HG03442 (cell line): ENCODE measurements at regions not wholly inside any gene's neighbourhood (a gene's known extent, or its start where the extent isn't known, plus 50 kb on each side); places are given as distances from the start of the nearest gene placed in this dataset.

Source experiments
- ATAC-seq: cut with Tn5 transposase; IDR thresholded peaks from one replicate; pipeline ENCODE4 v1.9.1; 2021; ENCODE audit warnings: mild to moderate bottlenecking, moderate library complexity; ENCODE audit not compliant: unreplicated experiment

GRCh38 chr12:82174936-82175335, 183.3 kb downstream of the CCDC59 start:
- no peak for ATAC-seq

GRCh38 chr12:82174383-82174782, 183.8 kb downstream of the CCDC59 start:
- ATAC-seq: no peak

DNA sequence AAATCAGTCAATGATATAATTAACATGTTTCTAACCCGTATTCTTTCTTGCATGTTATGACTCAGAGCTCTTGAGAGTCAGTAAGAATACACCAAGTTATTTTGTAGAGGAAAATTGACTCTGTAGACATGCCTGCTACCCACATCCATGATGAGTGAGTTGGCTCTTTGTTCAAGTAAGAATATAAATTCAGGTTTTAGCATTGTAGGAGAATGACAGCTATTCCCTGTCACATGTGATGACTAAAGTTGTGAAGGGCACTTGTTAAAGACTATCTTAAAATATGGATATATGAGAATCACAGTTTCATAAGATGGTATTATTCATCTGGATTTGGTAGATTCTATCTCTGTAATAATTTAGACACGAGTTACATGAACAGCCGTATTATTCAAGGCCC, 209.1 kb downstream of the CCDC59 start:
- no peak for ATAC-seq

- no peak for ATAC-seq
Observed at GRCh38 chr12:82146740-82147139, 211.4 kb downstream of the CCDC59 start.

GRCh38 chr12:82144505-82144904, 213.7 kb downstream of the CCDC59 start:
- no peak for ATAC-seq

GRCh38 chr12:82132390-82132789, 225.8 kb downstream of the CCDC59 start:
- no peak for ATAC-seq

DNA sequence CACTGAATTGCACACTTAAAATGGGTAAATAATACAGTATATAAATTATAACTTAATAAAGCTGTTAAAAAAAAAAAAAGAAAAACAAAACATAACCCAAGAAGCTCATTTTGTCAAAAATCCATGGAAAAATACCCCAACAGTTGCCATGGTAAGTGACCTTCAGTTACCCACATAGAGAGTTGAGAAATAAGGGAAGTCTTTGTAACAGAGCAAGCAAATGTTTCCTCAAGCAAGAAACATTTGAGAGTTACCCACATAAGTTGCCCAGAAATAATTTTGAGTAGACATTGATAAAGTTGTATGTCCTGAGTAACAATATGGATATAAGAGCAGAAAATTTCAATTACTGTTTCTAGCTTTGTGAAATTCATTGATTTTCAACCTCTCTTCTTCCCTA, 227.4 kb downstream of the CCDC59 start:
- ATAC-seq: no peak

DNA sequence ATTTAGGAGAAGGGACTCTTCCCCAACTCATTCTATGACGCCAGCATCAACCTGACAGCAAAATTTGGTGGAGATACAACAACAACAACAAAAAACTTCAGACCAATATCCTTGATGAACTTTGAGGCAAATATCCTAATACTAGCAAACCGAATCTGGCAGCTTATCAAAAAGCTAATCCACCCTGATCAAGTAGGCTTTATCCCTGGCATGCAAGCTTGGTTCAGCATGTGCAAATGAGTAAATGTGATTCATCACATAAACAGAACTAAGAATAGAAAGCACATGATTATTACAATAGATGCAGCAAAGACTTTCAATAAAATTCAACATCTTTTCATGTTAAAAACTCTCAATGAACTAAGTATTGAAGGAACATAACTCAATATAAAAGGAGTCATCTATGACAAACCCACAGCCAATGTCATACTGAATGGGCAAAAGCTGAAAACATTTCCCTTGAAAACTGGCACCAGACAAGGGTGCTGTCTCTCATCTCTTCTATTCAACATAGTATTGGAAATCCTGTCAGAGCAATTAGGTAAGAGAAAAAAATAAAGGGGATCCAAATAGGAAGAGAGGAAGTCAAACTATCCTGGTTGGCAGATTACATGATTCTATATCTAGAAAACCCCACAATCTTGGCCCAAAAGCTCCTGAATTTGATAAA, 233.3 kb downstream of the CCDC59 start:
- ATAC-seq: no peak

DNA sequence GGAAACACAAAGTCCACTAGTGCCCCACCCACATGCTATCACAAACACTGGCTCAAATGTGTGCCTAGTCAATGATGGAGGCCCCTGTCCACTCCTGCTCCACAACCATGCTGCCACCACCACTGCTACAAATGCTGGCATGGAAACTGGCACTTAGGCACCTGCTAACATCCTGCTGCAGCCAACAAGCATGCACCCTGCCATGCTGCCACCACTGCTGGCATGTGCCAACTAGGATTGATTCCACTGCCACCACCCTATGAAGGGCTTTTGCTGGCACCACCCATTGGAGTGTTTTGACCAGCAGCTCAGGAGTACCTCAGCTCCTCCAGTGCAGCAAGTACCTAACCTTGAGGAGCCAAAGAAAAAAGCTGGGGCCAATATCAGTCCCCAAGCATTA, 236.6 kb downstream of the CCDC59 start:
- ATAC-seq: no peak

DNA sequence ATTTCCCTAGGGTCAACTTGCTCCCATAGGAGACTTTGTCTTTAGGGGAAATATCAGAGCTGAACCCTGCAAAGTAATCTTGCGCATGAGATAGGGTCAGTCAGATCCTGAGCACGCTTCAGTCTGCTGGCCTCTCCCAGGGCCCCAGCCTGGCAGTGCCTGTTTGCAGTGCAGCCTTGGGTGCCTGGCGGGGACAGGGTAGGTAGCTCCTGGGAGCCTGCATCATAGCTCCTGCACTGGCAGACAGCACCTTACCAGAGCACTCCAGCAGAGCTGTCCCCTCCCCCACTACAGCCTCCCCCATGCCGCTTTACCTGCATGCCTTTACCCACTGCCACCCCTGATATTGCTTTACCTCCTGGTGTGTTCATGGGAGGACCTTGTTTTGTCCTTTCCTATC, 237.3 kb downstream of the CCDC59 start:
- no peak for ATAC-seq

- no peak for ATAC-seq
Observed at GRCh38 chr12:82109243-82109642, 248.9 kb downstream of the CCDC59 start.

DNA sequence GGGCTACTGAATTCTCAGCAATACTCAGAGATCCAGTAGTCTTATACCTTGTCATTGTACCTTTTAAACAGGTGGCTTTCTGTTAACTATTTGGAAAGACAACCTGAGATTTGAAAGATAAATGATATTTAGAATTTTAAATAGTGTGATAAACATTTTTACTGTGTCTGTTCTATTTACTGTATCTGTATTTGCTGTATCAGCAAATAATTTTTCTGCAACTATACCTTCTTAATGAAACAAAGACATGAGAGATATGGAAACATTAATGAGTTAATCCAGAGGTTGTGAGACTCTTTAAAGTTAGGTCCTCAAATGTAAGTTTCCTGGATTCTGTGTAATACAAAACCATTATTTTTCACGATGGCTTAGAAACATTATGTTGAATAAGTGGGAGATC, 249.6 kb downstream of the CCDC59 start:
- ATAC-seq: no peak

GRCh38 chr12:82099216-82099615, 259.0 kb downstream of the CCDC59 start:
- no peak for ATAC-seq

- ATAC-seq: no peak
Observed at GRCh38 chr12:82097877-82098276, 260.3 kb downstream of the CCDC59 start.

DNA sequence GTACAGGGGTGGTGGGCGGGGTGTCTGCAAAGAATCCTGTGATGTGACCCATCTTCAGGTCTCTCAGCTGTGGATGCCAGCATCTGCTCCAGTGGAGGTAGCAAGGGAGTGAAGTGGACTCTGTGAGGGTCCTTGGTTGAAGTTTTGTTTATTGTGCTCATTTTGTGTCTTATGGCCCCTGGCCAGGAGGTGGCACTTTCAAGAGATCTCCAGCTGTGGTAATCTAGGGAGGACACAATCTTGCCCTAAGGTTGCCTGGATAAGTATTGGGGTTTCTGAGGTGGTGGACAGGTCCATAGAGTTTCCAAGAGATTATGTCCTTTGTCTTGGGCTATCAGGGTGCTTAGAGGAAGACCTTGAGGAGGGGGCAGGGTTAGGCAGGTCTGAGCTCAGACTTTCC, 260.7 kb downstream of the CCDC59 start:
- no peak for ATAC-seq

- no peak for ATAC-seq
Observed at GRCh38 chr12:82090165-82090564, 268.0 kb downstream of the CCDC59 start.

DNA sequence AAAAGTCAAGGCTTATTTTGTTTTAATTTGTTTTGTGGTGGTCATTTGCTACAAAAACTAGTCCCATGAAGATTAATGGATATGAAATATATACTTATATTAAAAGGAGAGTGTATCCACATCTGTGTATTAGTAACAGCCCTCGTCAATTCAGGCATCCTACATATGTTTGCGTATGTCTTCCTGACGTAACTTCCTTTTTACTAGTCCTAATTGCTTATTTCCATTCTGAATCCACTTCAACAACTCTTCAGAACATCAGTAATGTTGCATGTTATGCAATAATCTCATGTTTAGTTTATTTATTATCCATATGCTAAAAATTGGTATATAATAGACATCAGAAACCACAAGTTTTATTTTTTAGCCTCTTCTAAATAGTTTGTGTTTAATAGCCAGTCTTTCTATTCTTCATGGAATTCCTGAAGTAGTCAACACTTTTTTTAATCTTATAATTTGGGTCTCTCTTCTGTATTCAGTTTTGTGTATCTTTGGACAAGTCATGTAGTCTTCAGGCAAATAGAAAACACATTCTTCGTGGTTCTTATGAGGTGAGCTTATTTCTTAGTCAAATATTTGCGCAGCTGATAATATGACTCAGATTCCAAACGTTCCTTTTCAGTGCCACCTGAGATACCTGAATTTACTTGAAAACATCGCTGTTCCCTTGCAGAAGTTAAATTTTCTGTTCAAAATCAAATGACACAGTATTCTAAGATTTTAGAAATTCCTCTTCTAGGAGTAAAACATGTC, 268.6 kb downstream of the CCDC59 start:
- ATAC-seq: no peak

DNA sequence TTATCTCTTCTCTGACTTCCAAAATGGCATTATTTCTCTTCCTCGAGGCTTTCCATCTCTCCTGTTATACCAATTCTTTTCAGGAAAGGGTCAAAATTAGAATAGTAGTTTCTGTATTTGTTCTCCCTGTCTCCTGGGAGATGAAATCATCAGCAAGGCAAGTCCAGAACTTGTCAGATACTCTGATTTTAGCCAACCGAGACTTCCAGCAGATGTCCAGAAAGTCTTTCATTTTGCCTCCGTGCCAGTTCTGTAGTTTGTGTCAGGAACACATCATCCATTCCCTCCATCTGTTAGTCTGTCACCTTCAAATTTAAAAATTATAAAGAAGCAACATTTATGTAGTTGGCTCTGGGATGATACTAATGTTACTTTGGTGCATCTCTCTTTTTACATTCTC, 275.7 kb downstream of the CCDC59 start:
- ATAC-seq: no peak

DNA sequence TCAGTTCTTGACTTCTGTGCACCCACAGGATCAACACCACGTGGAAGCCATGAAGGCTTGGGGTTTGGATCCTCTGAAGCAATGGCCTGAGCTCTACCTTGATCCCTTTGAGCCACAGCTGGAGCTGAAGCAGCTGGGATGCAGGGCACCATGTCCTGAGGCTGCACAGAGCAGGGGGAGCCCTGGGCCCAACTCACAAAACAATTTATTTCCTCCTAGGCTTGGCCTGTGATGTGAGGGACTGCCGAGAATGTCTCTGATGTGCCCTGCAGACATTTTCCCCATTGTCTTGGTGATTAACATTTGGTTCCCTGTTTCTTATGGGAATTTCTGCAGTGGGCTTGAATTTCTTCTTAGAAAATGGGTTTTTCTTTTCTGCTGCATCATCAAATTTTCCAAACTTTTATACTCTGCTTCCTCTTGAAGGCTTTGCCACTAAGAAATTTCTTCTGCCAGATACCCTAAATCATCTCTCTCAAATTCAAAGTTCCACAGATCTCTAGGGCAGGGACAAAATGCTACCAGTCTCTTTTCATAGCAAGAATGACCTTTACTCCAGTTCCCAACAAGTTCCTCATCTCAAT, 288.2 kb downstream of the CCDC59 start:
- ATAC-seq: no peak

- ATAC-seq: no peak
Observed at GRCh38 chr12:82058197-82058596, 299.0 kb upstream of the PPFIA2 start.

GRCh38 chr12:82057770-82058169, 298.6 kb upstream of the PPFIA2 start:
- ATAC-seq: no peak

DNA sequence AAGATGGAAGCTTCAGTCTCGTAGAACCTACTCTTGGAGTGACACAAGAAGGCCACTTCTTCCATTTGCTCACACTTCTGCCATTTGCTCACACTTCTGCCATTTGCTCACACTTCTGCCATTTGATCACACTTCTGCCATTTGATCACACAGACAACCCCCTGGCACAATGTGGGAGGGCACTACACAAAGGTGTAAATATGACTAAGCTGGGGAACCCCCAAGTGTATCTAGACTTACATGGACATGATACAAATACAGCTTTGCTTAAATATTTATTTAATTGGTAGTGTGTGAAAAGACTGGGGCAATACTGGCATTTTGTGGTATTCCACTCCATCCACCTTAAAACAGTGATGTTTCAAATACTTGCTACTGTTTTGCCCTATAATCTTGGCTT, 296.2 kb upstream of the PPFIA2 start:
- no peak for ATAC-seq
